IPS-18a (cell line): ENCODE measurements at regions not wholly inside any gene's neighbourhood (a gene's known extent, or its start where the extent isn't known, plus 50 kb on each side); places are given as distances from the start of the nearest gene placed in this dataset.

Experiments
- H3K27ac ChIP-seq: one replicate; pipeline ENCODE4 v1.5.1; 2013; ENCODE audit warnings: low read length
- H3K27me3 ChIP-seq: one replicate; pipeline ENCODE4 v1.6.1; 2013; ENCODE audit warnings: mild to moderate bottlenecking, low read length; ENCODE audit not compliant: control insufficient read depth, insufficient read depth
- H3K36me3 ChIP-seq: one replicate; pipeline ENCODE4 v1.6.1; 2013; ENCODE audit warnings: low read depth, low read length; ENCODE audit not compliant: control insufficient read depth
- H3K4me1 ChIP-seq: one replicate; pipeline ENCODE4 v1.6.1; 2013; ENCODE audit warnings: low read depth, low read length; ENCODE audit not compliant: control insufficient read depth
- H3K4me3 ChIP-seq: one replicate; pipeline ENCODE4 v1.5.1; 2013; ENCODE audit warnings: low read length
- H3K9ac ChIP-seq: one replicate; pipeline ENCODE4 v1.6.1; 2013; ENCODE audit warnings: mild to moderate bottlenecking, low read length, moderate library complexity
- H3K9me3 ChIP-seq: one replicate; pipeline ENCODE4 v1.6.1; 2013; ENCODE audit warnings: low read depth, low read length; ENCODE audit not compliant: control insufficient read depth

- no peaks in the 10 kb centered on the region for H3K9me3 ChIP-seq
- H3K27me3 ChIP-seq: no peaks in the 10 kb centered on the region
- H3K9ac ChIP-seq: no peak overlapping the region
- H3K27ac ChIP-seq: no peak overlapping the region
- no peaks in the 10 kb centered on the region for H3K4me1 ChIP-seq
- no peaks in the 10 kb centered on the region for H3K36me3 ChIP-seq
- H3K4me3 ChIP-seq: no peak overlapping the region
These were observed 127.7 kb upstream of the MYOCD start for GRCh38 chr17:12538003-12538402.

GRCh38 chr17:12545877-12546513 lies 119.7 kb upstream of the MYOCD start:
- H3K36me3 ChIP-seq: no peaks in the 10 kb centered on the region
- H3K27me3 ChIP-seq: no peaks in the 10 kb centered on the region
- no peak overlapping the region for H3K9ac ChIP-seq
- no peak overlapping the region for H3K4me3 ChIP-seq
- no peak overlapping the region for H3K27ac ChIP-seq
- no peaks in the 10 kb centered on the region for H3K4me1 ChIP-seq
- no peaks in the 10 kb centered on the region for H3K9me3 ChIP-seq

- Histone ChIP-seq H3K9me3 (no peaks in the 10 kb centered on the region), H3K9ac (no peak overlapping the region), H3K36me3 (no peaks in the 10 kb centered on the region), H3K27ac (no peak overlapping the region), H3K4me1 (no peaks in the 10 kb centered on the region), H3K4me3 (no peak overlapping the region), H3K27me3 (no peaks in the 10 kb centered on the region)
These were observed 118.7 kb upstream of the MYOCD start for GRCh38 chr17:12546983-12547382.

GRCh38 chr17:12547831-12548230 lies 117.9 kb upstream of the MYOCD start:
- H3K4me1 ChIP-seq: no peaks in the 10 kb centered on the region
- no peak overlapping the region for H3K27ac ChIP-seq
- H3K9ac ChIP-seq: no peak overlapping the region
- H3K4me3 ChIP-seq: no peak overlapping the region
- no peaks in the 10 kb centered on the region for H3K9me3 ChIP-seq
- no peaks in the 10 kb centered on the region for H3K36me3 ChIP-seq
- no peaks in the 10 kb centered on the region for H3K27me3 ChIP-seq

GRCh38 chr17:12548558-12548957 lies 117.1 kb upstream of the MYOCD start:
- no peak overlapping the region for H3K27ac ChIP-seq
- no peaks in the 10 kb centered on the region for H3K9me3 ChIP-seq
- H3K27me3 ChIP-seq: no peaks in the 10 kb centered on the region
- H3K36me3 ChIP-seq: no peaks in the 10 kb centered on the region
- H3K4me3 ChIP-seq: no peak overlapping the region
- no peaks in the 10 kb centered on the region for H3K4me1 ChIP-seq
- H3K9ac ChIP-seq: no peak overlapping the region

- H3K27ac ChIP-seq: no peak overlapping the region
- H3K4me3 ChIP-seq: no peak overlapping the region
- no peaks in the 10 kb centered on the region for H3K27me3 ChIP-seq
- no peaks in the 10 kb centered on the region for H3K9me3 ChIP-seq
- no peak overlapping the region for H3K9ac ChIP-seq
- H3K36me3 ChIP-seq: no peaks in the 10 kb centered on the region
- H3K4me1 ChIP-seq: no peaks in the 10 kb centered on the region
These were observed 116.1 kb upstream of the MYOCD start for GRCh38 chr17:12549499-12550041.

- H3K4me1 ChIP-seq: no peaks in the 10 kb centered on the region
- no peaks in the 10 kb centered on the region for H3K36me3 ChIP-seq
- no peak overlapping the region for H3K9ac ChIP-seq
- no peak overlapping the region for H3K27ac ChIP-seq
- no peaks in the 10 kb centered on the region for H3K9me3 ChIP-seq
- H3K27me3 ChIP-seq: no peaks in the 10 kb centered on the region
- no peak overlapping the region for H3K4me3 ChIP-seq
These were observed 112.1 kb upstream of the MYOCD start for GRCh38 chr17:12553625-12554024.

- no peaks in the 10 kb centered on the region for H3K4me1 ChIP-seq
- H3K4me3 ChIP-seq: no peak overlapping the region
- H3K9ac ChIP-seq: no peak overlapping the region
- no peaks in the 10 kb centered on the region for H3K9me3 ChIP-seq
- no peak overlapping the region for H3K27ac ChIP-seq
- H3K36me3 ChIP-seq: no peaks in the 10 kb centered on the region
- no peaks in the 10 kb centered on the region for H3K27me3 ChIP-seq
These were observed 111.4 kb upstream of the MYOCD start for GRCh38 chr17:12554251-12554650.

- H3K36me3 ChIP-seq: no peaks in the 10 kb centered on the region
- H3K4me1 ChIP-seq: no peaks in the 10 kb centered on the region
- no peak overlapping the region for H3K27ac ChIP-seq
- no peak overlapping the region for H3K9ac ChIP-seq
- no peak overlapping the region for H3K4me3 ChIP-seq
- H3K9me3 ChIP-seq: no peaks in the 10 kb centered on the region
- H3K27me3 ChIP-seq: no peaks in the 10 kb centered on the region
These were observed 99.4 kb upstream of the MYOCD start for GRCh38 chr17:12566291-12566690.

GRCh38 chr17:12567077-12568053 lies 98.3 kb upstream of the MYOCD start:
- Histone ChIP-seq H3K4me1 (no peaks in the 10 kb centered on the region), H3K4me3 (no peak overlapping the region), H3K9me3 (no peaks in the 10 kb centered on the region), H3K27ac (no peak overlapping the region), H3K36me3 (no peaks in the 10 kb centered on the region), H3K27me3 (no peaks in the 10 kb centered on the region), H3K9ac (no peak overlapping the region)

- H3K27me3 ChIP-seq: no peaks in the 10 kb centered on the region
- no peak overlapping the region for H3K9ac ChIP-seq
- no peak overlapping the region for H3K4me3 ChIP-seq
- H3K9me3 ChIP-seq: no peaks in the 10 kb centered on the region
- no peak overlapping the region for H3K27ac ChIP-seq
- H3K4me1 ChIP-seq: no peaks in the 10 kb centered on the region
- H3K36me3 ChIP-seq: no peaks in the 10 kb centered on the region
These were observed 97.1 kb upstream of the MYOCD start for GRCh38 chr17:12568358-12569251.
